ENCODE measurements at regions not wholly inside any gene's neighbourhood (a gene's known extent, or its start where the extent isn't known, plus 50 kb on each side); places are given as distances from the start of the nearest gene placed in this dataset.

DNA sequence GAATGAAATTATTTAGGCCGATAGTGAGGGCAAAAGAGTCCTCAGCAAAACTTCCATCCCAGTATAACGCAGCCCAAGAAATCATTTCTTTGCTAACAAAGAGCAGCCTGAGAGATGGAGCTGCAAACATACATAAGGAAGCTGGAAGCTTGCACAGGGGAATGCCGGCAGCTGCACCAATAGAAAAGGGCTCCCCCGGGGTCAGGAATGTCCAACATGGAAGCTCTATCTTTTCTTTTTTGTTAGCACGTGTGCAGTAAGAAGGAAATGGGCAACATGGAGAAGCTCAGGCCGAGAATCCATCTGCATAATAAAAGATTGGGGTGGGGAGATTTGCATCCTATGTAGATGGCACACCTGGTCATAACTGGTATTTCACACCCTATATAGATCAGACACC, 1363.5 kb upstream of the PCDH20 start:
- Histone ChIP-seq H3K79me1 (ENCODE audit: insufficient read depth, low read depth, low read length, poor library complexity, severe bottlenecking) (no peaks in the 10 kb centered on the region), H3K4ac (ENCODE audit: low read depth, low read length) (no peak overlapping the region), H2AFZ (ENCODE audit: low read length) (no peak overlapping the region), H3T11ph (ENCODE audit: low read length) (no peak overlapping the region), H3K9ac (ENCODE audit: extremely low read depth, insufficient read length, low read length) (no peak overlapping the region), H3K9me3 (ENCODE audit: control insufficient read depth, low read depth, low read length) (no peaks in the 10 kb centered on the region), H2BK12ac (ENCODE audit: insufficient read length, low read depth, low read length) (no peak overlapping the region), H3K79me2 (ENCODE audit: insufficient read depth, low read length) (no peaks in the 10 kb centered on the region), H3K4me2 (ENCODE audit: insufficient read depth, insufficient read length, low read length) (no peak overlapping the region), H3K23me2 (ENCODE audit: insufficient read length, low read depth, low read length, poor library complexity, severe bottlenecking) (no peaks in the 10 kb centered on the region), H3K27me3 (ENCODE audit: insufficient read depth, low read length) (no peaks in the 10 kb centered on the region), H4K20me1 (ENCODE audit: control insufficient read depth, insufficient read depth, insufficient read length) (no peaks in the 10 kb centered on the region), H3K23ac (ENCODE audit: insufficient read length, low read depth, low read length) (no peak overlapping the region), H2BK15ac (ENCODE audit: low read depth, low read length) (no peak overlapping the region), H2BK20ac (ENCODE audit: low read depth, low read length, poor library complexity, severe bottlenecking) (no peak overlapping the region), H4K5ac (ENCODE audit: insufficient read length, low read depth, low read length) (no peak overlapping the region), H3K56ac (ENCODE audit: insufficient read length, low read depth, low read length) (no peak overlapping the region), H3K4me1 (ENCODE audit: insufficient read depth, low read length) (peaks cover 4% of the 10 kb centered on the region; the same call in 1 of the 2 replicates), H3K14ac (ENCODE audit: insufficient read depth, low read length) (no peak overlapping the region), H4K8ac (replicated peaks; ENCODE audit: insufficient read length, low read depth, low read length) (no peak overlapping the region), H3K18ac (ENCODE audit: insufficient read length, low read depth, low read length) (no peak overlapping the region), H3K27ac (ENCODE audit: insufficient read length, low read depth, low read length) (no peak overlapping the region), H4K91ac (ENCODE audit: insufficient read length, low read depth, low read length) (no peak overlapping the region), H2BK120ac (ENCODE audit: low read depth, low read length, poor library complexity, severe bottlenecking) (no peak overlapping the region), H2AK5ac (ENCODE audit: insufficient read length, low read length) (no peak overlapping the region), H2BK5ac (ENCODE audit: insufficient read length, low read length) (no peak overlapping the region)
- no peak for DNase-seq
- Mint-ChIP-seq H3K4me1 (no peaks in the 10 kb centered on the region; a peak in 3 of 4 replicates), H3K36me3 (ENCODE audit: insufficient read depth in 1 of 3, low read depth in 3 of 3) (no peaks in the 10 kb centered on the region), H3K27ac (0 out of 7 replicates have a peak overlapping the region, but pooled peaks of 1 of the 3 experiments have one; percentile 13), H3K4me3 (no peak overlapping the region), H3K9me3 (no peaks in the 10 kb centered on the region), H3K27me3 (ENCODE audit: low read depth) (no peaks in the 10 kb centered on the region)
- TF ChIP-seq, protein P1, sequence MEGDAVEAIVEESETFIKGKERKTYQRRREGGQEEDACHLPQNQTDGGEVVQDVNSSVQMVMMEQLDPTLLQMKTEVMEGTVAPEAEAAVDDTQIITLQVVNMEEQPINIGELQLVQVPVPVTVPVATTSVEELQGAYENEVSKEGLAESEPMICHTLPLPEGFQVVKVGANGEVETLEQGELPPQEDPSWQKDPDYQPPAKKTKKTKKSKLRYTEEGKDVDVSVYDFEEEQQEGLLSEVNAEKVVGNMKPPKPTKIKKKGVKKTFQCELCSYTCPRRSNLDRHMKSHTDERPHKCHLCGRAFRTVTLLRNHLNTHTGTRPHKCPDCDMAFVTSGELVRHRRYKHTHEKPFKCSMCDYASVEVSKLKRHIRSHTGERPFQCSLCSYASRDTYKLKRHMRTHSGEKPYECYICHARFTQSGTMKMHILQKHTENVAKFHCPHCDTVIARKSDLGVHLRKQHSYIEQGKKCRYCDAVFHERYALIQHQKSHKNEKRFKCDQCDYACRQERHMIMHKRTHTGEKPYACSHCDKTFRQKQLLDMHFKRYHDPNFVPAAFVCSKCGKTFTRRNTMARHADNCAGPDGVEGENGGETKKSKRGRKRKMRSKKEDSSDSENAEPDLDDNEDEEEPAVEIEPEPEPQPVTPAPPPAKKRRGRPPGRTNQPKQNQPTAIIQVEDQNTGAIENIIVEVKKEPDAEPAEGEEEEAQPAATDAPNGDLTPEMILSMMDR (conservative IDR thresholded peaks at IDR 0.05) = no peak
- no CpG with 5 or more reads among the region's 6 CpGs for WGBS (ENCODE audit: extremely low coverage, insufficient read length, low lambda C conversion rate)
